IPS-18c (cell line): ENCODE measurements at regions not wholly inside any gene's neighbourhood (a gene's known extent, or its start where the extent isn't known, plus 50 kb on each side); places are given as distances from the start of the nearest gene placed in this dataset.

Source experiments
- H3K4me3 ChIP-seq: 2 replicates; pipeline ENCODE4 v1.7.0; 2013; ENCODE audit warnings: low read depth, mild to moderate bottlenecking, low read length, moderate library complexity; ENCODE audit not compliant: insufficient read depth
- H3K9me3 ChIP-seq: one replicate; pipeline ENCODE4 v1.6.1; 2013; ENCODE audit warnings: mild to moderate bottlenecking, low read length, moderate library complexity; ENCODE audit not compliant: control insufficient read depth, insufficient read depth

- H3K4me3 ChIP-seq = no peak overlapping the region
- no peaks in the 10 kb centered on the region for H3K9me3 ChIP-seq
Observed at GRCh38 chr2:12821656-12822055, 104.9 kb downstream of the TRIB2 start.

DNA sequence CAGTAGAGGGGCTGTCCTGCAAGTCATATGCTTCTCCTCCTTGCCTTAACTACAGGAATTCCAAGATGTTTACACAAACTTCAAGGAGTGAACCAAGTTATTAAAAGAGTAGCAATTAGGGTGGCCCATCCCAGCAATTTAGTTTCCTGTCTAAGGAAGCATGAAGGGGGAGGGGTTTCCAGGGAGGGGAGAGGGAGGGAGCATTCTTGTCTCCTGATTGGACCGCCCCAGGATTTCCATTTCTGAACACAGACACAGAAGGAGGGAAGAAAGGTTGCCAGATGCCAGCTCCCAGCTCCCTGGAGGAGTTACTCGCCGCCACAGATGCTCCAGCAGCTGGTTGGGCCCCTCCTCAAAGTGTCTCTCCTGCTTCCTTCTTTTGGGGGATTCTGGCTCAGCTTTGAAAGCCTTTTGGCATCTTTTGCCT, 107.6 kb downstream of the TRIB2 start:
- H3K9me3 ChIP-seq = no peaks in the 10 kb centered on the region
- no peak overlapping the region for H3K4me3 ChIP-seq

DNA sequence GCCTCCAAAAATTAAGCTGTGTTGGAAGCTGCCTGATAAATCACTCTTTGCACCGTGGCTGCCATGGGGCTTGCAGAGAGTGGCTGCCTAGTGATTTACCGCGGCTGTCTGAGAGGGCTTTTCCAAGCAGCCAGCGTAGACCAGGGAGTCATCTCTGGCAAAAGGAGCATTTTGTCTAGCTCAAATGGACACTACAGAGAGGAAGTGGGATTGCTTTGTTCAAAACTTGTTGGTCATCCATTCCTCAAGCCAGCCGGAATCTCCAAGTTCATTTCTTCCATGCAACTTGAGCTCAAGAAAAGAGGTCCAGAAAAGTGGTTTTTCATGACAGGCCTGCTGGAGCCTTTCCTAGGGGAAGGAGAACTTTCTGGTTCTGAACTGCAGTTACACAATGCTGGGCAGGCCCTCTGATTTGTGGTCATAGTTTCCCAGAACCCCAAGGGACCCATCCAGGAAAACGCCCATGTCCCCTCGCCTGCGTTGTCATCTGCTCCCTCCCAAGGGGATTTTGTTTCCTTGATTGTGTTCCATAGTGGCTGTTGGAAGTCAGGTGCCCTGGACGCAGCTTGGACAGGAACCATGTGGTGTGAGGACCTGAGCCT, 108.1 kb downstream of the TRIB2 start:
- Histone ChIP-seq H3K4me3 (no peak overlapping the region), H3K9me3 (no peaks in the 10 kb centered on the region)

GRCh38 chr2:12826781-12827180, 110.0 kb downstream of the TRIB2 start:
- Histone ChIP-seq H3K9me3 (no peaks in the 10 kb centered on the region), H3K4me3 (no peak overlapping the region)

GRCh38 chr2:12827721-12828120, 111.0 kb downstream of the TRIB2 start:
- Histone ChIP-seq H3K4me3 (no peak overlapping the region), H3K9me3 (no peaks in the 10 kb centered on the region)

DNA sequence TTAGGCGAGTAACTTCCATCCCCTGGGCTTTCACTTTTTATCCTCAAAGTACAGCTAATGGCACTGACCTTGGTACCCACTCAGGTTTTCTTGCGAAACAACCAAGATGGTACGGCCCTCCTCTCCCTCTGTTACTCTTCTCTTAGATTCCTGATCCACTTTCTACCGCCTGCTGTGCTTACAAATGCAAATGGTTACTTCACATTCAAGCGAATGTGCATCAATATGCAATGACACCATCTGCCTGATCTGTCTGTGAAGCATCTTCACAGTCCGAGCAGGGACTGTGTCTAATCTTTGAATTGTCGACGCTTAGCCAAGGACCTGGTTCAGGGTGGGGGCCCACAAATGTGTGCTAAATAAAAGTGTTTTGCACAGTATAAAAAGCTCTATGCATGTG, 112.2 kb downstream of the TRIB2 start:
- Histone ChIP-seq H3K4me3 (no peak overlapping the region), H3K9me3 (no peaks in the 10 kb centered on the region)

DNA sequence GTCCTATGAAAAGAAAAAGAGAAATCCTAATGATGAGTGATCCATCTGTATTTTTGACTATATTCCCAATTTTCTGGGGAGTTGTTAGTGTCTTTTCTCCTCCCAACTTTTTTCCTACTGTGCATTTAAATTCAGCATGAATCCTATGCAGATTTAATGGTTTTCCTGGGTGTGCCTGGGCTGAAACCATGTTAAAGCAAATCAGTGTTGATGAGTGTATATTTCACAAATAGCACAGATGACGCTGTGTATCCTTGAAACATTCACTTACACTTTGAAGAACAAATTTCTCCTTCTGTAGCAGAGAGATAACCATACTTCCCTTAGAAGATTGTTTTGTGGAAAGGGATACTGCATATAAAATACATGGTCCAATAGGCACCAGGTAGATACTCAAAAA, 114.3 kb downstream of the TRIB2 start:
- Histone ChIP-seq H3K9me3 (no peaks in the 10 kb centered on the region), H3K4me3 (no peak overlapping the region)

DNA sequence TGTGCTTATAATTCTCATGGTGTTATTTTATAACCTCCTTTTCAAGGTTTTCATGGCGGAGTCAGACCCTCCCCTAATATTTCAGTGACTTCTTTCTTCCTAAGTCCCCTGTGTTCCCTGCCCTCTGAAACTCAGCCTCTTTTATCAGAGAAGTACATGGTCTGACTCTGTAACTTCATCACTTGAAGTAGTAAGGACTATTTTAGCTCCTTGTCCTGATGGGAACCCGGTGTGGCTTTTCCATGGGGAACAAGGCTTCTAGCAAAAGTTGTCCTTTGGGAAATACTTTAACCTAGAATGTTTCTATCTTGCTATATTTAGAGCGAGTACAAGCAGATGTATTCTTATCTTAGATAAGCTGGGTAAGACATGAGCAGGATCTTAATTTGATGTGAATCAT, 117.5 kb downstream of the TRIB2 start:
- Histone ChIP-seq H3K4me3 (no peak overlapping the region), H3K9me3 (no peaks in the 10 kb centered on the region)

DNA sequence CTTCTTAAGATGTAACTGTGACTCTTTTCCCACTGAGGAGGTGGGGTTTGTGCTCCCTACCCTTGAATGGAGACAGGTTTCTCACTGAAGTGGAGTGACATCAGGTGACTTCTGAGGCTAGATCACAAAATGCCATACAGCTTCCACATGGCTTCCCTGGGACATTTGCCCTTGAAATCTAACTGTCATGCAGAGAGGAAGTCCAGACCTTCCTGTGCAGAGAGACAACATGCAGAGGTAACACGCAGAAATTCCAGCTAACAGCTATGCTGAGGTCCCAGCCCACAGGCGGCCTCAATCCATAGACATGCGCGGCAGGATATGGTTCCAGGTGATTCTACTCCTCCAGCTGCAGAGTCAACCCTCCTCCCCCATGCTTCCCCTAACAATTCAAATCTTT, 119.0 kb downstream of the TRIB2 start:
- Histone ChIP-seq H3K4me3 (no peak overlapping the region), H3K9me3 (no peaks in the 10 kb centered on the region)

DNA sequence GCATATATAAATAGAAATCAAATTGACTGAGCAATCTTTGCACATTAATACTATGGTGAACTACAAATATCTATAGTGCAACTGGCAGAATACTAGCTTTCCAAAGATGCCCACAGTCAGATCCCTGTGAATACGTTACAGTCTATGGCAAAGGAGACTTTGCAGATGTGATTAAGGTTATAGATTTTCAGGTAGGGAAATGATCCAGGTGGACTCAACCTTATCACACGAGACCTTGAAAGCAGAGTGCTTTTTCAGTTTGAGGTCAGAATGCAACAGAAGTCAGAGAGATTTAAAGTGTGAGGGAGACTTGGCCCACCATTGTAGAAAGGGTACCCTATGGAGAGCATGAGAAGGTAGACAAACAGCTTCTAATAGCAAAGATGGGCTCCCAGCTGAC, 122.6 kb downstream of the TRIB2 start:
- Histone ChIP-seq H3K4me3 (no peak overlapping the region), H3K9me3 (no peaks in the 10 kb centered on the region)

DNA sequence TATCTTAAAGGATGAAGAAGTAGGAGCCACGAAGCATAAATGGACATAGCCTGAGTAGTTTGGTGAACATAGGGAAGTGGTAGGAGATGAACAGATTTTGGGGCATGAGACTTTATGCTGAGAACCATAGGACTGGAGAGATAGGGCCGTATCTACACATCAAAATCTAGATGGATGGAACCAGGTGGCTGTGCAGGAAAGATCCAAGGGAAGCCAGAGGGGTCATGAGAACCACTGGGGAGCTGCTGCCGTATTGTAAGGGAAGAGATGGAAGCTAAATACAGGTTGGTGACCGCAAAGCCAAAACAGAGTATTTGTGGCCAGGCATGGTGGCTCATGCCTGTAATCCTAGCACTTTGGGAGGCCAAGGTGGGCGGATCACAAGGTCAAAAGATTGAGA, 124.3 kb downstream of the TRIB2 start:
- H3K9me3 ChIP-seq = peaks cover 2% of the 10 kb centered on the region
- H3K4me3 ChIP-seq = no peak overlapping the region

- H3K4me3 ChIP-seq = no peak overlapping the region
- peaks cover 2% of the 10 kb centered on the region for H3K9me3 ChIP-seq
Observed at GRCh38 chr2:12842917-12843316, 126.2 kb downstream of the TRIB2 start.

- H3K4me3 ChIP-seq = no peak overlapping the region
- H3K9me3 ChIP-seq = peaks cover 2% of the 10 kb centered on the region
Observed at GRCh38 chr2:12844511-12844910, 127.8 kb downstream of the TRIB2 start.

GRCh38 chr2:12847694-12848575, 131.2 kb downstream of the TRIB2 start:
- H3K9me3 ChIP-seq = peaks cover 2% of the 10 kb centered on the region

GRCh38 chr2:12852135-12852534, 135.4 kb downstream of the TRIB2 start:
- Histone ChIP-seq H3K9me3 (no peaks in the 10 kb centered on the region), H3K4me3 (no peak overlapping the region)

More at GRCh38 chr2:12847694-12848575, 131.2 kb downstream of the TRIB2 start:
- H3K4me3 ChIP-seq = no peak overlapping the region

DNA sequence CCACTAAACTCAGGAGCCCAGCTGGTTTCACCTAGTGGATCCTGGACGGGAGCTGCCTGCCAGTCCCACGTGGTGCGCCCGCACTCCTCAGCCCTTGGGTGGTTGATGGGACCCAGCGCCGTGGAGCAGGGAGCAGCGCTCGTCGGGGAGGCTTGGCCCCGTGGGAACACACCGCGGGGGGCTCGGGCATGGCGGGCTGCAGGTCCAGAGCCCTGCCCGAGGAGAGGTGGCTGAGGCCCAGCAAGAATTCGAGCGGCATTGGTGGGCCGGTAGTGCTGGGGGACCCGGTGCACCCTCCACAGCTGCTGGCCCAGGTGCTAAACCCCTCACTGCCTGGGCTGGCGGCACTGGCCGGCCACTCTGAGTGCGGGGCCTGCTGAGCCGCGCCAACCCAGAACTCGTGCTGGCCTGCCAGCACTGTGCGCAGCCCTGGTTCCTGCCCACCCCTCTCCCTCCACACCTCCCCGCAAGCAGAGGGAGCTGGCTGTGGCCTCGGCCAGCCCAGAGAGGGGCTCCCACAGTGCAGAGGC, 137.3 kb downstream of the TRIB2 start:
- H3K9me3 ChIP-seq = no peaks in the 10 kb centered on the region
- H3K4me3 ChIP-seq = no peak overlapping the region

DNA sequence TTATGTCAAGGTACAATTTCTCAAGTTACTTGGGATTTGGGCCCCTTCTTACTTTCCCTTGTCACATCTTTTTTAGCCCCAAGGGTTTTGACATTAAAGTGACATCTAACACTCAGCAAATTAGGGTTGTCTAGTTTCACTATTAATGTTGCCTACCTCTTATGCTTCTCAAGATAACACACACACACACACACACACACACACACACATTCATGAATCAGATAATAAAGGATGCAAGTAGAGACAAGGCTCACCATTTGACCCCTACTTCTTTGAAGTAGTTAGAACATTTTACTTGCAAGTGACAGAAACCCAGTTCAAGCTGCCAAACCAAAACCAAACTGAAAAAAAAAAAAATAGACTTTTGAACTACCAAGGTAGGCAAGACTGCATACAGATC, 138.8 kb downstream of the TRIB2 start:
- no peaks in the 10 kb centered on the region for H3K9me3 ChIP-seq
- no peak overlapping the region for H3K4me3 ChIP-seq

DNA sequence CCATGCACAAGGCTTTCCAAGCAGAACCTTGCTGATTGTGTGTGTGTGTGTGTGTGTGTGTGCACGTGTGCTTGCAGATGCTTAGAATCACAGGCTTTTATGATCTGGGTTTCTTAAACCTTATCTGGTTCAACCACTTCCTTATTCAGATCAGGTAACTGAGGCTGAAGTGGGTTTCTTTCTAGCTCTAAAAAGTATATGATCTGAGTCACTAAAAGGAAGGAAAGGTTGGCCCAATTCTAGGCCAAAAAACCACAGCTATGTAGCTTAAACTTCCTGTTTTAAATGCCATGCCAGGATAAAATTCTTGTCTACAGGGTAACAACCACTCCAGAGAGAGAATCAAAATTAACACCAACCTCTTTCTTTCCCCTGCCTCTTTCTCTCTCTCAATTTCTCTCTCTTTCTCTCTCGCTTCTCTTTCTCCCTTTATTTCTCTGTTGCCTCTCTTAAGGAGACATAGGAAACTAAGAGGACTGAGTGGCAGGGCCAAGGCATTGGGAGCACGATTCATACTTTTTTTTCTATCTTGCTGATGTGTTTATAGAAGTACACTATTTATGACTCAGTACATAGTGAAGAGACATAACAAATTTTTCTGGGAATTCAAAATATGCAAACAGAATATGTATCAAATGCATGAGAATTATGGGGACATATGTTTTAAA, 140.3 kb downstream of the TRIB2 start:
- Histone ChIP-seq H3K4me3 (no peak overlapping the region), H3K9me3 (no peaks in the 10 kb centered on the region)
